H9 (cell line): ENCODE measurements at regions not wholly inside any gene's neighbourhood (a gene's known extent, or its start where the extent isn't known, plus 50 kb on each side); places are given as distances from the start of the nearest gene placed in this dataset.
"Not testable (repeated sequence)": the region's sequence is repeated elsewhere in the genome, so short reads cannot be mapped to it uniquely, and the experiment has no call there.

Experiments
- DNase-seq: peaks from one replicate; pipeline ENCODE4 v3.0.0-alpha.2; 2017
- H2AFZ ChIP-seq: one replicate; pipeline ENCODE4 v1.6.1; 2013; ENCODE audit warnings: mild to moderate bottlenecking, low read length, control low read depth, moderate library complexity
- H2AK5ac ChIP-seq: 2 replicates; pipeline ENCODE4 v1.6.1; 2013; ENCODE audit warnings: low read length, control low read depth, mixed read lengths; ENCODE audit not compliant: insufficient read length
- H2BK120ac ChIP-seq: one replicate; pipeline ENCODE4 v1.6.1; 2013; ENCODE audit warnings: low read depth, mild to moderate bottlenecking, low read length, control low read depth, inconsistent platforms; ENCODE audit not compliant: poor library complexity, severe bottlenecking
- H2BK12ac ChIP-seq: 2 replicates; pipeline ENCODE4 v1.6.1; 2013; ENCODE audit warnings: low read length, control low read depth, mixed read lengths, low read depth; ENCODE audit not compliant: insufficient read length
- H2BK15ac ChIP-seq: 2 replicates; pipeline ENCODE4 v1.6.1; 2013; ENCODE audit warnings: low read depth, low read length, control low read depth
- H2BK20ac ChIP-seq: one replicate; pipeline ENCODE4 v1.6.1; 2013; ENCODE audit warnings: low read depth, mild to moderate bottlenecking, low read length, control low read depth, inconsistent platforms; ENCODE audit not compliant: poor library complexity, severe bottlenecking
- H2BK5ac ChIP-seq: 2 replicates; pipeline ENCODE4 v1.6.1; 2013; ENCODE audit warnings: low read length, control low read depth, mixed read lengths; ENCODE audit not compliant: insufficient read length
- H3K14ac ChIP-seq: 2 replicates; pipeline ENCODE4 v1.6.1; 2013; ENCODE audit warnings: low read length, control low read depth; ENCODE audit not compliant: insufficient read depth
- H3K18ac ChIP-seq: 2 replicates; pipeline ENCODE4 v1.6.1; 2013; ENCODE audit warnings: low read depth, mild to moderate bottlenecking, mixed read lengths, low read length, control low read depth; ENCODE audit not compliant: insufficient read length
- H3K23ac ChIP-seq: 2 replicates; pipeline ENCODE4 v1.6.1; 2013; ENCODE audit warnings: low read length, control low read depth, mixed read lengths, low read depth; ENCODE audit not compliant: insufficient read length
- H3K23me2 ChIP-seq: 2 replicates; pipeline ENCODE4 v1.6.1; 2013; ENCODE audit warnings: low read depth, mild to moderate bottlenecking, mixed read lengths, low read length, control low read depth; ENCODE audit not compliant: insufficient read length, poor library complexity, severe bottlenecking
- H3K27ac ChIP-seq: 2 replicates; pipeline ENCODE4 v1.5.1; 2013; ENCODE audit warnings: low read length, control low read depth, mixed read lengths, low read depth; ENCODE audit not compliant: insufficient read length
- H3K27me3 ChIP-seq: 2 replicates; pipeline ENCODE4 v1.6.1; 2013; ENCODE audit warnings: low read length, control low read depth, inconsistent platforms; ENCODE audit not compliant: insufficient read depth
- H3K4ac ChIP-seq: 2 replicates; pipeline ENCODE4 v1.6.1; 2013; ENCODE audit warnings: low read depth, mild to moderate bottlenecking, control low read depth, inconsistent platforms, low read length, moderate library complexity
- H3K4me1 ChIP-seq: 2 replicates; pipeline ENCODE4 v1.6.1; 2013; ENCODE audit warnings: low read length, control low read depth, inconsistent platforms; ENCODE audit not compliant: insufficient read depth
- H3K4me2 ChIP-seq: 2 replicates; pipeline ENCODE4 v1.6.1; 2013; ENCODE audit warnings: low read length, control low read depth, mixed read lengths; ENCODE audit not compliant: insufficient read length, insufficient read depth
- H3K56ac ChIP-seq: 2 replicates; pipeline ENCODE4 v1.6.1; 2013; ENCODE audit warnings: low read depth, mild to moderate bottlenecking, mixed read lengths, low read length, control low read depth; ENCODE audit not compliant: insufficient read length
- H3K79me1 ChIP-seq: 2 replicates; pipeline ENCODE4 v1.6.1; 2013; ENCODE audit warnings: low read depth, mild to moderate bottlenecking, moderate library complexity, low read length, control low read depth, inconsistent platforms; ENCODE audit not compliant: insufficient read depth, poor library complexity, severe bottlenecking
- H3K79me2 ChIP-seq: 2 replicates; pipeline ENCODE4 v1.6.1; 2013; ENCODE audit warnings: low read length, control low read depth, inconsistent platforms; ENCODE audit not compliant: insufficient read depth
- H3K9ac ChIP-seq: 2 replicates; pipeline ENCODE4 v1.6.1; 2013; ENCODE audit warnings: low read length, control low read depth, mixed read lengths; ENCODE audit not compliant: insufficient read length; ENCODE audit errors: extremely low read depth
- H3K9me3 ChIP-seq: one replicate; pipeline ENCODE4 v1.6.1; 2013; ENCODE audit warnings: low read depth, low read length, inconsistent platforms; ENCODE audit not compliant: control insufficient read depth
- H3T11ph ChIP-seq: one replicate; pipeline ENCODE4 v1.6.1; 2013; ENCODE audit warnings: mild to moderate bottlenecking, low read length, control low read depth, inconsistent platforms
- H4K20me1 ChIP-seq: one replicate; pipeline ENCODE4 v1.6.1; 2013; ENCODE audit not compliant: control insufficient read depth, insufficient read length, insufficient read depth
- H4K5ac ChIP-seq: 2 replicates; pipeline ENCODE4 v1.6.1; 2013; ENCODE audit warnings: low read depth, mild to moderate bottlenecking, mixed read lengths, low read length, control low read depth; ENCODE audit not compliant: insufficient read length
- H4K8ac ChIP-seq: replicated peaks from 2 replicates; pipeline ENCODE4 v1.6.1; 2013; ENCODE audit warnings: low read length, control low read depth, mixed read lengths, low read depth; ENCODE audit not compliant: insufficient read length
- H4K91ac ChIP-seq: 2 replicates; pipeline ENCODE4 v1.6.1; 2013; ENCODE audit warnings: low read depth, mild to moderate bottlenecking, moderate library complexity, mixed read lengths, low read length, control low read depth; ENCODE audit not compliant: insufficient read length
- H3K27ac Mint-ChIP-seq, 3 experiments: 2 replicates in 2 of 3; 3 replicates in 1 of 3; pipeline ENCODE4 v1.8.0; 2020 to 2021; ENCODE audit warnings: mixed read lengths in 3 of 3, mild to moderate bottlenecking in 1 of 3, moderate library complexity in 1 of 3
- H3K27me3 Mint-ChIP-seq: 2 replicates; pipeline ENCODE4 v1.8.0; 2021; ENCODE audit warnings: low read depth, mild to moderate bottlenecking, moderate library complexity, mixed read lengths
- H3K36me3 Mint-ChIP-seq, 3 experiments: 2 replicates in 2 of 3; 3 replicates in 1 of 3; pipeline ENCODE4 v1.8.0; 2020 to 2021; ENCODE audit warnings: low read depth in 3 of 3, mixed read lengths in 3 of 3; ENCODE audit not compliant: insufficient read depth in 1 of 3
- H3K4me1 Mint-ChIP-seq, 2 experiments: 2 replicates each; pipeline ENCODE4 v1.8.0; 2020; ENCODE audit warnings: mixed read lengths in 2 of 2
- H3K4me3 Mint-ChIP-seq, 2 experiments: 2 replicates in 1 of 2; 3 replicates in 1 of 2; pipeline ENCODE4 v1.8.0; 2020 to 2021; ENCODE audit warnings: mild to moderate bottlenecking in 2 of 2, mixed read lengths in 2 of 2, moderate library complexity in 1 of 2
- H3K9me3 Mint-ChIP-seq, 2 experiments: 2 replicates in 1 of 2; 3 replicates in 1 of 2; pipeline ENCODE4 v1.8.0; 2020; ENCODE audit warnings: mild to moderate bottlenecking in 2 of 2, mixed read lengths in 2 of 2, moderate library complexity in 1 of 2
- WGBS: extraction: QIAGEN DNeasy Blood & Tissue Kit; methylation state at CpG from one replicate; pipeline ENCODE4 v1.1.7; 2013; ENCODE audit warnings: missing lambda C conversion rate, low lambda C conversion rate, mixed read lengths; ENCODE audit not compliant: insufficient read length; ENCODE audit errors: extremely low coverage; 5-methylcytosine and 5-hydroxymethylcytosine counted together

- H3K9me3 Mint-ChIP-seq = peaks cover 8 to 12% of the 10 kb centered on the region in 2 experiments; a peak in 4 of 5 replicates
Measured at GRCh38 chr11:116666673-116667249, 106.0 kb downstream of the BUD13 start.

More at GRCh38 chr11:116666673-116667249, 106.0 kb downstream of the BUD13 start:
- not testable (repeated sequence) for H4K5ac ChIP-seq, H3K4me1 Mint-ChIP-seq, H3K79me1 ChIP-seq, H3K27ac ChIP-seq, H3K4me1 ChIP-seq, H3K18ac ChIP-seq, H3K56ac ChIP-seq, H2AFZ ChIP-seq, H2BK20ac ChIP-seq, H2BK15ac ChIP-seq, H2BK12ac ChIP-seq, H2BK120ac ChIP-seq, H3K23me2 ChIP-seq, H2BK5ac ChIP-seq, H3K14ac ChIP-seq, H3K4me2 ChIP-seq, H3K27ac Mint-ChIP-seq, H4K20me1 ChIP-seq, H3K36me3 Mint-ChIP-seq, H3K9me3 ChIP-seq, H3T11ph ChIP-seq, H4K91ac ChIP-seq, H3K4me3 Mint-ChIP-seq, H3K23ac ChIP-seq, H3K79me2 ChIP-seq, H4K8ac ChIP-seq, H3K9ac ChIP-seq, H3K27me3 ChIP-seq, DNase-seq, H2AK5ac ChIP-seq, H3K4ac ChIP-seq
- WGBS = no CpG with 5 or more reads among the region's 15 CpGs
- H3K27me3 Mint-ChIP-seq = peaks cover 56% of the 10 kb centered on the region
